HT1080 (cell line): ENCODE measurements at regions not wholly inside any gene's neighbourhood (a gene's known extent, or its start where the extent isn't known, plus 50 kb on each side); places are given as distances from the start of the nearest gene placed in this dataset.
"Not testable (repeated sequence)": the region's sequence is repeated elsewhere in the genome, so short reads cannot be mapped to it uniquely, and the experiment has no call there.

Experiments used
- DNase-seq: peaks from one replicate; pipeline ENCODE4 v3.0.0-alpha.2; 2015; ENCODE audit warnings: low read depth

DNA sequence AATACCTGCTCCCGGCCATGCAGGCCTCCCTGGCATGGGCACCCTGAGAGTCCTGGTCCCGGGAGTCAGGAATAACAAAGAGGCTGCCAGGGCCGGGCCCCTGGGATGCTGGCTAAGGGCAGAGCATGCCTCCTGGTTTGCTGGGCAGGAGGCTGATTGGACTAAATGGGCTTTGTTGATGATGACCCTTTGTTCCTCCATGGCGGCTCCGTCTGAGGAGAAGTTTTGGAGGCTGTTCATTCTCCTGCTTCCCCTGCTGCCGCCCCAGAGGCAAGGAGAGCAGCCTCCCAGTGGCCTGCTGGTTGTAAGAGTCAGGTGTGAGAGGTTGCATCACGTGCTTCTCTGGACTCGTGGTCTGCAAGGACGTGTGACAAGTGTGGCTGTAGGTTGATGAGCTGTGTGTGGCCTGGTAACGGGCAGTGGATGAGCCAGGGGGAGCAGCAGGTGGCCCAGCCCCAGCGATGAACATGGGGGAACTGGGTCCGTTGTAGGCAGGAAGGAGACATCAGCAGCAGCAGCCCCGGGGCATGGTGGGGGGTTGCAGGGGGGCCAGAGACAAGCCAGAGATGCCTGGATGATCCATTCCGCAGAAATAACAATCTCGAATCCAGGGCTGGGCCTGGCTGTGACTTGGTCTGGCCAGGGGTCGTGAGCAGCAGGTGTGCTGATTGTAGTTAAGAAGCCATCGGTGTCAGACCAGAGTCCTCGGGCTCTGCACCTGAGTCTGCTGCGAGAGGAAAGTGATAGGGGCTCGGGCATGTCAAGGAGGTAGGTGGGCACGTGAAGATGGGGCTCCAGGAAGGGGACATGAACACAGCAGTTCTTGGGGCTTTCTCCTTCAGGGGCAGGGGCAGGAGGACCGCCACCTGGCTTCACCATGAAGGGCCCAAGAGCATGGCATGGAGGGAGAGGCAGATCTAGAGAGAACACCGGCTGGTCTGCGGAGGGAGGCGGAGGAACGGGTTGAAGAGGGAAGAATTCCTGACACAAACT, 101.4 kb downstream of the TNFRSF13B start:
- no peak for DNase-seq

DNA sequence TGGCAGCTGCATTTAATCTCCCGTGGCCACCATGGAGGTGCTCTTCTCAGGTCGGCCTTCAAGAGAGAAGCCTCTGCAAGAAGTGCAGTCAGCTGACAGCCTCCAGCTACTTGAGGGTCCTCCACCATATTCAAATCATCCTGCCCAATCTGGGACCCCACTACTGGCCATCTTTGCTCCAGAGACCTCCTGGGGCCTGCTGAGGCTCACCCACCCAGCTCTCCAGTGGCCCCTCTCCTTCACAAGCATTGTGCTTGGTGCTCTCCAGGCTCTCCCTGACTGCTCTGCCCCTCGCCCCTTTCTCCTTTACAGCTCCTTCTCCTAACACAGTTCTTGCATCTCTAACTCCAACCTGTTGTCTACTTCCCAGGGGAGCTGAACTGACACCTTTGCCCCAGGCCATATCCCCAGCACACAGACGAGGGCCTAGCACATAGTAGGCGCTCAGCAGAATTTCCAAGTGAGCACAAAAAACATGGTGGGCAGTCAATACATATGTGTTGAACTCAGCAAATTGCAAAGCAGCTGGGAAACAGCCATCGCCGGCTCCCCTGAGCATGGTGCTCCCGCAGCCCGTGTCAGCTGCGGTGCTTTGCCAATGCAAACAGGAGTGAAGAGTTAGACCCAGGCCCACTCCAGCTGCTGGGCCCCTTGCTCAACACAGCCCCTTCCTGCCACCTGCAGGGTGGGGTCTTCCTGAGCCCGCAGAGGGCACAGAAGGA, 102.2 kb downstream of the TNFRSF13B start:
- DNase-seq = not testable (repeated sequence)

DNA sequence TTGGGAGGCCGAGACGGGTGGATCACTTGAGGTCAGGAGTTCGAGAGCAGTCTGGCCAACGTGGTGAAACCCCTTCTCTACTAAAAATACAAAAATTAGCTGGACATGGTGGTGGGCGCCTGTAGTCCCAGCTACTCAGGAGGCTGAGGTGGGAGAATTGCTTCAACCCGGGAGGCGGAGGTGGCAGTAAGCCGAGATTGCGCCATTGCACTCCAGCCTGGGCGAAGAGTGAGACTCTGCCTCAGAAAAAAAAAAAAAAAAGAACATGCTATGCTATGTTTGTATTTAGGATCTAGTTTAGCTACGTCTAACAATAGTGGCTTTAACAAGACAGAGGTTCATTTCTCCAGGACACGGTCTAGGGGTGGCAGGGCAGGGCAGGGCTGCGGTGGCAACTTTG, 103.3 kb downstream of the TNFRSF13B start:
- DNase-seq = not testable (repeated sequence)

DNA sequence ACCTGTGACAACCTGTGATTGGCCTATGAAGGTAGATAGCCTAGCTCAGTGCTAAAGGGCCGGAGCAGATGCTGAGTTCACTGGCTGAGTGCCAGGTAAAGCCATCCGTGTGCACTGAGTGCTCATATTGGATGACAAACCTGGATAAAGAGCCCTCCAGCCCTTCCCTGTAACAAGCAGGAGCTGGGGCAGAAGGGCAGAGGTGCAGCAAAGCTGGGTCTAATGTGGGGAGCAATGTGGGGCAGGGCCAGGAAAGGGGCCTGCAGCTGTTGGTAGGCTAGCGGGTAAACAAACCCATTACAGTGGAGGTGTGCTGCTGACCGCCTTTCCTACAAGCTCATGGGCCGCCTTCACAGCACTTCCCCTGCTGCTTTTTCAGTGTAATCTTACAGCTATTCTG, 104.4 kb downstream of the TNFRSF13B start:
- not testable (repeated sequence) for DNase-seq

DNA sequence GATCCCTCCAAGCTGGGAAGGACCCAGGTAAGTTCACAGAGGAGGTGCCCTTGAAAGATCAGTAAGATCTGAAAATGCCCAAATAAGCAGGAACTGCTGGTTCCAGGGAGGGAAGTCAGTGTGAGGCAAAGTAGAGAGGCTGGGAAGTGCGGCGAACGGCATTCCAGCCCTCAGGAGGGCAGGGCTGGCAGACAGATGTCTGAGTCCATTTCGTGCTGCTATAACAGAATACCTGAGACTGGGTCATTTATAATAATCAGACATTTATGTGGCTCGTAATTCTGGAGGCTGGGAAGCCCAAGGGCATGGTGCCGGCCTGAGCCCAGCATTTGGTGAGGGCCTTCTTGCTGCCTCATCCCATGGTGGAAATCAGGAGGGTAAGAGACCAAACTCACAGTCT, 105.1 kb downstream of the TNFRSF13B start:
- not testable (repeated sequence) for DNase-seq

DNA sequence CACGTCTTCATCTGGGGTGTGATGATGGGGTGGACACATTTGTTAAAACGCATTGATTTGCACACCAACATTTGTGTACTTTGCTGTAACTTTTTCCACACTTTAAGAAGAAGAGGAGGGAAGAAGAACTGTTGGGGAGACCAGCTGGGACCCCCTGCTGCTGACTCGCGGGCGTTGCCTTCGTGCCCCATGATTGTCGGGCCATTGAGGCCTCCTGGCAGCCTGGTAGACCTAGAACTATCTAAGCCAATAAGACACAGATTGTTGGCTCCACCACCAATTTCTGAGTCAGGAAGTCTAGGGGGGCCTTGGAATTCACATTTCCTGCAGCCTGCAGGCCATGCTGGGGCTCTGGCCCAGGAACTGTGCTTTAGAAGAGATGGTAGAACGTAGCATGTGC, 105.5 kb downstream of the TNFRSF13B start:
- DNase-seq = no peak

DNA sequence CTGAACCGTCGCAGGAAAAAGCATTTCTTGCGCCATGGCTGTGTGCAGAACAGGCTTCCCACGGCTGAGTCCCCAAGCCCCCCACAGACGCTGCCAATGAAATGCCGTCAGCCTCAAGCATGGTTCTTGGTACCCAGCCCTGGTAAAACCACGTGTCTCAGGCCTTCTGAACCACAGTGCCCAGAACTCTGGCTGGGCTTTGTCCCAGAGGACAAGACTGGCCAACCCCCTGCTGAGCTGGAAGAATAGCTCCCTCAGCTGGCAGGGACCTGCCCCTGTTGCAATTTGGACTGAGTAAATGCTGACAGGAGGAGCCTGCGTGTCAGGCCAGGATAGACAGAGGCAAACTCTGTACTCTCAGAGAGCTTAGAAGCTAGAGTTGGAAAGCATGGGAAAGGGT, 106.2 kb downstream of the TNFRSF13B start:
- not testable (repeated sequence) for DNase-seq

DNA sequence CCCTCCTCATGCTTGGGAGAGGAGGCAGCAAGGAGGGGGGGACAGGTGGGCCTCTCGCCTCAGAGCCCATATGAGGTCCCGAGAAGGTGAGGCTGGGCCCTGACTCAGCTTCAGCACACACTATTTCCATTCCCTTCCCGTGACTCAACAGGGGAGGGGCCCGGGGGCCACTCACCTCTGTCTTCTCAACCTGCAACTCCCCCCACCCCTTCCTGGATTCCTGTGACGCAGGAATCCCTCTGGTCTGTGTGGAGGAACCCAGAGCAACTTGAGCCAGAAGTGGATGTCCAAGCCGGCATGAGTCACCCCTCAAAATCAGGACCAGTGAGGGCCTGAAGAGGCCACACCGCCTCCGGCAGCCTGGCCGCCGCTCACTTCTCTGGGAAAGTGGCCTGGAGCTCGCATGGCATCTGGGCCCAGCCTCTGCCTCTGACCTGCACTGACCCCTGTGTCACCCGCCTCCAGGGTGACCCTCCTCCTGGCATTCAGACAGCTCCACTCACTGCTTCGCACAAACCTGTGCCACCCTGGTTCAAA, 106.8 kb downstream of the TNFRSF13B start:
- DNase-seq = not testable (repeated sequence)

DNA sequence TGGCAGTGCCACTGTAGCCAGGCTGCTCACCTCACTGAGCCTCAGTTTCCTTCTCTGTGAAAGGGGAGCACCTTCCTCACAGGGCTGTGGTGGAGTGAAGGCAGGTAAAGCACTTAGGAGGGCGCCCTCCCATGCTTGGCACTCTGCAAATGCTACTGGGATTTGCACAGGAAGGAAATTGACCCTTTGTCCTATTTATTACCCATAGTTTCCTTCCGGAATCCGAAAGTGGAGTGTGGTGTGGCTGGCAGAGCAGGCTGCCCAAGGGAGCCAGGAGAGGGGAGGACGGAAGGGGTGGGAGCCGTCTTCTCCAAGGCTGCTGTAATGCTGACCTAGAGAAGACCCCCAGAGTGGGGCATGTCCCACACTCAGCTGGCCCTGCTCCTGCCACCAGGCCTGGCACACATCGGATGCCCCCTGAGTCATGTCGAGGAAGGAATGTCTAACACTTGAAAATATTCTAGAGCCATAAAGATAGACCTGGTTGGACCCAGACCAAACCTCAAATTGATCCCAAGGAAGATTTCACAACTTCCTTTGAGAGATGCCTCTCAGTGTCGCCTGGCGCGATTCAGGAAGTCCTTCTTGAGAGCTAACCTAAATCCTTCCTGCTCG, 107.3 kb downstream of the TNFRSF13B start:
- DNase-seq = not testable (repeated sequence)

DNA sequence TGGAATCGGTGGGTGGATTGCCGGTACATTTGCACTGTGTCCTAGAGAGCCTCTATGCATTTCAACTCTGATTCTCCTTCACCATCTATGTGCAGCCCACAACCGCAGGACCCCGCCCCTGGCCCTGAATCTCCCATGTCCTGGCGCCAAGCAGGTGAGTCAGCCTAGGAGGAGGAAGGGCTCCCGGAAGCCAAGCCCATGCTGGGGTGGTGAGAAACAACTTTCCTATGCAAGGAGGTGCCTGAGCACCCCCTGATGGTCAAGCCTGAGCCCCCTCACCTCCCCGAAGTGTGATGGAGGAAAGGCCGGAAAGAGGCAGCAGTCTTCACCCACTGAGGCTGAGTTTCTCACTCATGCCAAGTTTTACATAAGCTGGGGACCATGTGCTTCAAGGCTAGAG, 110.8 kb downstream of the TNFRSF13B start:
- peak; percentile 90 for DNase-seq

DNA sequence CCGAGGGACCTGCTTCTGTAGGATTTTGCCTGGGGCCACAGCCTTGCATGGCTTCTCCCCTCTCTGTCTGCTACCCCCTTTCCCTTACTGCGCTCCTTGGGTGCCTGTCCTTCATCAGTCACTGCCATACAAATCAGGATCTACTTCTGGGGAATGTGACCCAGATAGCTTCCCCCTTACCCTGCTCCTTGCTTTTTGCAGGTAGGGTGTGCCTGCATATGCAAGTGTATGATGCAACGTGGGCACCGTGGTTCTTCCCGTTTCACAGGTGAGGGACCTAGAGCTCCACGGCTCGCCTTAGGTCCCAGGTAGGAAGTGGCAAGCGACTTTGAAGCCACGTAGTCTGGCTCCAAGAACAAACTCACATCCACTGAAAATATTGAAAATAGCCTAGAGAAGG, 111.5 kb downstream of the TNFRSF13B start:
- DNase-seq = not testable (repeated sequence)

DNA sequence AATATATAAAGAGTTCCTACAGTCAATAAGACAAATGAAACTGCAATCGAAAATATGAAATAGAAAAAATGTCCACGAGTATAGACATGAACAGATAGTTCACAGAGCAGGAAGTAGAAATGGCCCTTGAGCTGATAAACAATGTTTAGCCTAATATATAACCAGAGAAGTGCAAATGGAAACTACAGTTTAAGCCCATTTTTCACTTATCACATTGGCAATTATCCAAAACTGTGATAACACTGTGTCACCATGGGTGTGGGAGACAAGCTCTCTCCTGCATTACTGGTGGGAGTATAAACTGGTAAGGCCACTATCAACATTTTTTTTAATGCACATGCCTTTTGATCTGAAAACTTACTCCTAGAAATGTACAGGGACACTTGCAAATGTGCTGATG, 112.4 kb downstream of the TNFRSF13B start:
- DNase-seq = not testable (repeated sequence)

DNA sequence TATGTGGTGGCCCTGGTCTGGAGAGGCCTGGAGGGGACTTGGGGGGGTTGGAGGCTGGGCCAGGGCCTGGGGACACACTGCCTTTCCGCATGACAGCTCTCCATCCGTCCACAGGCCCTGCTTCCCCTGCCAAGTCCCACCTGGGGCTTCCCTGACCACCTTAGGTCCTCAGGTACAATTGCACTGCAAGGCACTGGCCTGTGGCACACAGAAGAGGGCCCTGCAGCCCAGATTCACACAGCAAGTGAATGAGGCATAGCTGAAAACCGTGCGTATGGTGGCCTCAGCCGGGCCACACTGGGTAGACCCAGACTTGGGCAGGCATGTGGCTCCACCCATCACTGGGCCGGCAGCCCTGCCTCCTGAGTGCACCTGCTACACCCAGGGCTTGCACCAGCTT, 114.2 kb downstream of the TNFRSF13B start:
- DNase-seq = not testable (repeated sequence)

DNA sequence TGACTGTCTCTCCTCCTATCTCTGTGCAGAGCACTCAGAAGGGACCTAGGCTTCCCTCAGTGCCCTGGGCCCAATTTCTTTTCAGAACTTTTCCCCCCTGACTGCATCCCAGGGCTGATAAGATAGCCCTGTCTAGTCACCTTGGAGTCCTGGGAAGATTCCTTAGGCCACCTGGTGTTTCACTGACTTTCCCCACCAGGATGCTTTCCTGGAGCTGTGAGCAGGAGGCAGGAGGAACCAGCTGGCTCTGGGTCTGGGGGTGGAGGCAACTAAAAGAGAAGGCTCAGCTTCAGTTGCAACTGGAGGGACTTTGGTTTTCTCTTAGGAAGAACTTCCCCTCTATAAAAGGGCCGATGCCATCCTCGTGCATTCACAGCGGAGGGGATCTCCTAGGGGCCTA, 115.1 kb downstream of the TNFRSF13B start:
- not testable (repeated sequence) for DNase-seq

DNA sequence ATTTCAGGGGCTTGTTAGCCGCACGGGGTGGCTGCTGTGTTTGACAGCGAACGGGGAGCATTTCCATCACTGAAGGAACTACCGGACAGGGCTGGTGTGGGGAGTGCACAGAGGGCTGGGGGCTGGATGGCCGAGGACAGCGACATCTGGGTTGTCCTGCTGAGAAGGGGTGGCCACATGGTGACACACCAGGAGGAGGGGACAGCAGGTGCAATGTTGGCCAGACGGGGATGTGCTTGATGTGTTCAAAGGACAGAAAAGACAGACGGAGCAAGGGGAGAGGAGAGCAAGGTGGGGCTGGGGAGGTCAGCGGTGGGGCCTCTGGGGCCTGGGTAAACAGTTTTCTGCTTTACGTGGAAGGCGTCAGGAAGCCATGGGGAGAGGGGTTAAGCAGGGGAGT, 115.7 kb downstream of the TNFRSF13B start:
- DNase-seq = not testable (repeated sequence)

DNA sequence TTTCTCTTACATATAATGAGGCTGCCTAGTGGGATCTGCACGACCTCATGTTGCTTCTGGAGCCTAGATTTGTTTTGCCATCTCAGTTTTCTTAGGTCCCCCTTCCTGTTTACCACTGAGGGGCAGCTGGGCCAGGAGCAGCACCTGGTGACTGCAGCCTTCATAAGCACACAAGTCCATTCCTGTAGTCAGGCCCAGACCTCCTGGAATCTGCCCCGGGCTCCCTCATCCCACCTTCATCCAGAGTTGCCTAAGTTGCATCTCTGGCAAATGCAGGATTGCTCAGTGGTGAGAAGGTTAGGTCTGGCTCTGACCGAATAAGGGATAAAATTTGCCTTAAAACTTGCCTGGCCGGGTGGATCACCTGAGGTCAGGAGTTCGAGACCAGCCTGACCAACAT, 117.3 kb downstream of the TNFRSF13B start:
- DNase-seq = not testable (repeated sequence)

DNA sequence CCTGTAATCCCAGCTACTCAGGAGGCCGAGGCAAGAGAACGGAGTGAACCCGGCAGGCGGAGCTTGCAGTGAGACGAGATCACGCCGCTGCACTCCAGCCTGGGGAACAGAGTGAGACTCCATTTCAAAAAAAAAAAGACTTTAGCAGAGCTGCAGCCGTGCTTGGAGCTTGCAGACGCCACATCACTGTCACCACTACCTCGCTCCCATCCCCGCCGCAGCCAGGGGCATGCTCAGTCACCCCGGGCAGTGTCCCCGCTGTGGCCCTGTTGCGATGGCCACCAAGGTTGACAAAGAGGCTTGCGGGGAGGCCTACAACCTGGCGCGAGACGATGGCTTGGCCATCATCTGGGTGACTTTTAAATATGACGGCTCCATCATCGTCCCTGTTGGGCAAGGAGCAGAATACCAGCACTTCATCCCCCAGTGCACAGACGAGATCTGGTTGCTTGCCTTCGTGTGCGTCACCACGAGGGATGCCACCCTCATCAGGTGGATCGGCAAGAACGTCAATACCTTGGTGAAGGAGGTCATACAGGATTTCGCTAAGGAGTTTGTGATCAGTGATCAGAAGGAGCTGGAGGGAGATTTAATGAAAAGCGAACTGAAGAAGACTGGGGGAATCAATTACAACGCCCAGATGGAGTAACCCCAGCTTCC, 118.1 kb downstream of the TNFRSF13B start:
- DNase-seq = no peak

DNA sequence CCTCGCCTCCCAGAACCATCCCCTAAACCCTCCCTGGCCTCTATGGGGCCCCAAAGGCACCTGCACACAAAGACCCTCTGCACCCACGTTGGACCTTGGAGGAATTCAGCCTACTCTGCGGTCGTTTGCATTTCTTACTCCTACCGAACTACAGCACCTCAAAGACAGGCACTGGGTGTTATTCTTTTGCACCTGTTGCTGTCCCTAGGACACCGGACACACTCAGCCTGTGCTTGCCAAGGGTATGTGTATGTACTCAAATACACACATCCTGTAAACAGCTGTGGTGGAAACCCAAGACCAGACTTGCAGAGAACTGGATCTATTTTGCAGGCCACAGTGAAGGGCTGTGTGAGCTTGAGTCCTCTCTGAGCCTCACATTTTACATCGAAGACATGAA, 122.1 kb downstream of the TNFRSF13B start:
- DNase-seq = not testable (repeated sequence)

DNA sequence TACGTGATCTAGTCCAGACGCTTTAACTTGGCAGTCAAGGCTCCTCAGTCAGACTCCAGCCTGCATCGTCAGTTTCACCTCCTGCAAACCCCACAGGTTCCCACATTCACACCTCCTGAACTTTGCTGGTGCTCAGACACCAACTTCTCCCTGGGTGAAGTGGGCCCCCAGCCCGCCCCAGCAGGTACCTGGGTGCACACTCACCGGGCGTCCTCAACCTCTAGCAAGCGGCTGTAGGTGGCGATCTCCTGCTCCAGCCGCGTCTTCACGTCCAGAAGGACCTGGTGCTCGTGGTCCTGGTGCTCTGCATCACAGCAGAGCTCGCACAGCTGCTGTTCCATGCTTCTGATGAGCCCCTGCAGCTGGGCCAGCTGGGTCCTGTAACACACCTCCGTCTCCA, 122.9 kb downstream of the TNFRSF13B start:
- not testable (repeated sequence) for DNase-seq

DNA sequence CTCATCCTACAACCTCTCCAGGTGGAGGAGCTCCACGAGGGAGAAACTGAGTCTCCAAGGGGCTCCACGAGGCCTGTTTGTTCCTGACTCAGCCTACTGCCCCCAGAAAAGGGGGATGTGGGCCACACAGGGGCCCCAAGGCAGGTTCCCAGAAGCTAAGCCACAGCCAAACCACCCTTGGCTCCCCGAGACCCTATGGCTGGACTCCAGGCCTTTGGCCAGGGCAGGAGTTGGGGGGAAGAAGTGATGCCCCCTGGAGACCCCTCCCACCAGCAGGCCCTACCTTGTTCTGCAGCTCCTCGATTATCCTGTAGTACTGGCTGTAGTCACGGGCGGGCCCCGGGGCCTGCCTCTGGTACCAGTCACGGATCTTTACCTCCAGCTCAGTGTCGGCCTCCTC, 126.8 kb downstream of the TNFRSF13B start:
- not testable (repeated sequence) for DNase-seq

DNA sequence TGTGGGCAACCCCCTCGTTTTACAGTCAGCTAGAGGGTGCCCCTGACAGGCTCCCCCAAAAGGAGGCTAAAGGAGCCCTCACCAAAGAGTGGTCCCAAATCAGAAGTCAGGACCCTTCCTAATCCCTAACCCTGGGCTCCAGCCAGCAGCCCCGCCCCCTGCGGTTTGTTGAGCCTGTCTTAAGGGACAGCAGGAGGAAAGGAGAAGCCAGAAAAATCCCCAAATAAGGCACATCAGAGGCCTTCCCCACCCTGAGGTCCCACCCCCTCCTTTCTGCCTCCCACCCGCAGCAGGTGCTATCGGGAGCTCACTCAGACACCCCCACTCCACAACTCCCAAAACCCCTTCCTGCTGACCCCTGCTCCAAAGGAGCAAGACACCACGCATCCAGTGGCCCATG, 127.2 kb downstream of the TNFRSF13B start:
- not testable (repeated sequence) for DNase-seq
